PC-3 (cell line): ENCODE measurements at regions not wholly inside any gene's neighbourhood (a gene's known extent, or its start where the extent isn't known, plus 50 kb on each side); places are given as distances from the start of the nearest gene placed in this dataset.

Experiments used
- ATAC-seq: fragments of 200-7000 bp; cut with Tn5 transposase; 2 replicates; pipeline ENCODE4 v1.9.1; 2020; ENCODE audit warnings: mild to moderate bottlenecking, moderate library complexity
- BruUV-seq: library from RNA; stranded (reverse); fragments of 400-500 nt; replicated peaks from 2 replicates; lab custom pipeline; 2021; lab: Mats Ljungman, UMichigan
- CTCF ChIA-PET: fragments of 300-600 bp; sonication (Branson Sonifier 250); formaldehyde crosslinking; loops from one replicate; lab custom pipeline; 2022; ENCODE audit warnings: antibody characterized with exemption; lab: Charles Lee
- POLR2A ChIA-PET: fragments of 300-600 bp; sonication (Branson Sonifier 250); formaldehyde crosslinking; loops from one replicate; lab custom pipeline; 2022; ENCODE audit warnings: antibody characterized with exemption; ENCODE audit not compliant: unreplicated experiment; lab: Charles Lee
- DNase-seq: peaks from one replicate; pipeline ENCODE4 v3.0.0-alpha.2; 2015
- H2AFZ ChIP-seq: fragments of 300-600 bp; sonication (generic); 2 replicates; pipeline ENCODE4 v1.6.0; 2016; ENCODE audit warnings: antibody characterized with exemption, low read length
- H3F3A ChIP-seq: fragments of 300-600 bp; sonication (generic); one replicate; pipeline ENCODE4 v1.6.0; 2017; ENCODE audit warnings: antibody characterized with exemption, low read length, control low read depth, mild to moderate bottlenecking; ENCODE audit not compliant: unreplicated experiment
- H3K27ac ChIP-seq: fragments of 300-600 bp; sonication (generic); 2 replicates; pipeline ENCODE4 v1.5.1; 2016; ENCODE audit warnings: mild to moderate bottlenecking, low read length
- H3K27me3 ChIP-seq: fragments of 300-600 bp; sonication (generic); 2 replicates; pipeline ENCODE4 v1.6.1; 2016; ENCODE audit warnings: low read length, mixed read lengths
- H3K36me3 ChIP-seq: fragments of 300-600 bp; sonication (generic); 2 replicates; pipeline ENCODE4 v1.6.1; 2016; ENCODE audit warnings: low read depth, mixed run types, low read length, mixed read lengths
- H3K4me1 ChIP-seq: fragments of 300-600 bp; sonication (generic); 2 replicates; pipeline ENCODE4 v1.5.1; 2016; ENCODE audit warnings: low read length; ENCODE audit not compliant: insufficient read depth
- H3K4me2 ChIP-seq: fragments of 300-600 bp; sonication (generic); 2 replicates; pipeline ENCODE4 v1.6.0; 2016; ENCODE audit warnings: low read length
- H3K4me3 ChIP-seq: fragments of 300-600 bp; sonication (generic); 2 replicates; pipeline ENCODE4 v1.5.1; 2016; ENCODE audit warnings: mild to moderate bottlenecking, low read length, mixed read lengths
- H3K79me2 ChIP-seq: fragments of 300-600 bp; sonication (generic); 2 replicates; pipeline ENCODE4 v1.6.1; 2017; ENCODE audit warnings: low read length, mixed read lengths
- H3K9ac ChIP-seq: fragments of 300-600 bp; sonication (generic); 2 replicates; pipeline ENCODE4 v1.6.0; 2016; ENCODE audit warnings: mild to moderate bottlenecking, low read length
- H3K9me2 ChIP-seq: fragments of 300-600 bp; sonication (generic); replicated peaks from 2 replicates; pipeline ENCODE4 v1.6.1; 2016; ENCODE audit warnings: mixed run types, low read length, mixed read lengths
- H3K9me3 ChIP-seq: fragments of 300-600 bp; sonication (generic); 2 replicates; pipeline ENCODE4 v1.6.1; 2016; ENCODE audit warnings: low read length, mixed read lengths
- H4K20me1 ChIP-seq: fragments of 300-600 bp; sonication (generic); 2 replicates; pipeline ENCODE4 v1.6.1; 2016; ENCODE audit warnings: low read length, mixed read lengths
- CTCF ChIP-seq: fragments of 300-600 bp; sonication (generic); conservative IDR thresholded peaks from 2 replicates; pipeline ENCODE4 v1.5.1; 2017; ENCODE audit warnings: antibody characterized with exemption, low read depth, mild to moderate bottlenecking, low read length
- EZH2 ChIP-seq: fragments of 300-600 bp; sonication (generic); IDR thresholded peaks from one replicate; pipeline ENCODE4 v1.6.1; 2017; ENCODE audit warnings: antibody characterized with exemption, mild to moderate bottlenecking, low read length; ENCODE audit not compliant: unreplicated experiment
- EZH2phosphoT487 ChIP-seq: fragments of 300-600 bp; sonication (generic); IDR thresholded peaks from 2 replicates; pipeline ENCODE4 v1.6.1; 2018; ENCODE audit warnings: mild to moderate bottlenecking, antibody characterized with exemption, low read length, borderline replicate concordance
- intact Hi-C: fragments of 100-400 bp; cut with micrococcal nuclease; formaldehyde crosslinking; loops from 2 replicates; pipeline ENCODE4 v1.9.0; 2023

- Histone ChIP-seq H3K9ac (no peak overlapping the region), H3K4me1 (peaks cover 4% of the 10 kb centered on the region; the same call in 1 of the 2 replicates), H3K9me2 (no peaks in the 10 kb centered on the region), H3K4me3 (no peak overlapping the region), H3K4me2 (no peak overlapping the region), H3K9me3 (no peaks in the 10 kb centered on the region), H2AFZ (no peak overlapping the region), H3K36me3 (no peaks in the 10 kb centered on the region), H3K79me2 (no peaks in the 10 kb centered on the region), H3F3A (no peaks in the 10 kb centered on the region), H3K27me3 (no peaks in the 10 kb centered on the region), H3K27ac (no peak overlapping the region), H4K20me1 (no peaks in the 10 kb centered on the region)
- no peak for ATAC-seq
- CTCF ChIA-PET = no interaction called here
- DNase-seq = no peak
- POLR2A ChIA-PET = no interaction called here
- intact Hi-C loops = no loop called here
- no TSS peak for BruUV-seq
- no peak for TF ChIP-seq EZH2phosphoT487
- TF ChIP-seq CTCF = no peak
- no peak for TF ChIP-seq EZH2
Measured at GRCh38 chr2:203626952-203627681, 79.3 kb upstream of the CD28 start.

DNA sequence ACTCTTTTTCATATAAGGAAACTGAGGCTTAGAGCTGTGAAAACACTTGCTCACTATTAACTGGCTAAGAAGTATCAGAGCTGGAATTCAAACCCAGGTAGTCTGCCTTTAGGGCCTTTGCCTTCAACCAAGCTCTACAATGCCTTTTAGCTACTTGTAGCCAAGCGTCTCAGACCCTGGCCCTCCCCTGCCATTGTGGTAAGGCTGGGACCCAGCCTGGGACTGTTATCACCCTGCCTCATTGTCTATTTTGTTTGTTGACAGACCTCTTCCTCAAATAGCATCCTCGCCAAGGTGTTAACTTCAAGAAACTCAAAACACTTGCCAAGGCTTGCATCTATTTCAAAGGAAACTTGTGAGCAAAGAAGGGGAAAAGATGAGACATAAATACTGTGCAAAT, 76.7 kb upstream of the CD28 start:
- no peak overlapping the region for H3K4me3 ChIP-seq
- H3K9ac ChIP-seq = no peak overlapping the region
- H3K9me3 ChIP-seq = no peaks in the 10 kb centered on the region
- ATAC-seq (no peak), DNase-seq (no peak)
- ChIA-PET CTCF (no interaction called here), POLR2A (no interaction called here)
- intact Hi-C loops = no loop called here
- H3K27ac ChIP-seq = no peak overlapping the region
- TF ChIP-seq EZH2phosphoT487 (no peak), CTCF (no peak), EZH2 (no peak)
- no peaks in the 10 kb centered on the region for H3K27me3 ChIP-seq
- H4K20me1 ChIP-seq = no peaks in the 10 kb centered on the region
- no peaks in the 10 kb centered on the region for H3K9me2 ChIP-seq
- no peaks in the 10 kb centered on the region for H3K36me3 ChIP-seq
- no peak overlapping the region for H2AFZ ChIP-seq
- no TSS peak for BruUV-seq
- peaks cover 4% of the 10 kb centered on the region; the same call in 1 of the 2 replicates for H3K4me1 ChIP-seq
- H3K4me2 ChIP-seq = no peak overlapping the region
- no peaks in the 10 kb centered on the region for H3K79me2 ChIP-seq
- H3F3A ChIP-seq = no peaks in the 10 kb centered on the region

DNA sequence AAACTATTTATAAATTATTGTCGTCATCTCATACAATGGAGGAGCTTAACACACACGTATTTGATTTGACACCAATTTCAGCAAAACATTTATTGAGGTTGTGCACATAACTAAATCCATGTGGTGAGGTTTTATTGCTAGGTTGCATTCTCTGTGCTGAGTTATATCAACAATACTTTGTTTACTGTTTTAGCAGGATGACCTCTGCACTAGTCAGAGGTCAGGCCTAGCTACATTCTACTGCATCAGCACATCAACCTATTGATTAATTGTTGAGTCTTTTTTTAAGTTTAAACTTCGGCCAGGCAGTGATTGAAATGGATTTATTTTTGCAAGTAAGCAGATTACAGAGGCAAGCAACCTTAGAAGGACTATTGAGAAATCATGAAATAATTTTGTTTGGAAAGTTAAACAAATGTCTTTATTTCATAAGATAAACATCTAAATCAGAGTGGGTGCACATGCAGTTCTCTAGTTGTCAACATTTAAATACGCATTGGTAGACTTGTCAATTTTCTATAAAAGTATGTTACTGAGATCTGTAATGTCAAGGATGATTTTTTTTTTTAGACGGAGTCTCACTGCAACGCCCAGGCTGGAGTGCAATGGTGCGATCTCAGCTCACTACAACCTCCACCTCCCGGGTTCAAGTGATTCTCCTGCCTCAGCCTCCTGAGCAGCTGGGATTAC, 75.2 kb upstream of the CD28 start:
- Histone ChIP-seq H2AFZ (no peak overlapping the region), H3K9ac (no peak overlapping the region), H3K36me3 (no peaks in the 10 kb centered on the region), H4K20me1 (no peaks in the 10 kb centered on the region), H3F3A (no peaks in the 10 kb centered on the region), H3K27ac (no peak overlapping the region), H3K4me2 (no peak overlapping the region), H3K4me1 (peaks cover 4% of the 10 kb centered on the region; the same call in 1 of the 2 replicates), H3K79me2 (no peaks in the 10 kb centered on the region), H3K27me3 (no peaks in the 10 kb centered on the region), H3K9me3 (no peaks in the 10 kb centered on the region), H3K4me3 (no peak overlapping the region), H3K9me2 (no peaks in the 10 kb centered on the region)
- ChIA-PET POLR2A (interaction anchor here (0.6 kb wide), 1 partner anchor 200 kb away, joined by 4 read pairs; no protein-coding TSS in a partner anchor), CTCF (no interaction called here)
- DNase-seq (peak; percentile 33), ATAC-seq (peak; percentile 55)
- TF ChIP-seq CTCF (no peak), EZH2phosphoT487 (no peak), EZH2 (no peak)
- no TSS peak for BruUV-seq
- intact Hi-C loops = no loop called here
